ENCODE measurements at regions not wholly inside any gene's neighbourhood (a gene's known extent, or its start where the extent isn't known, plus 50 kb on each side); places are given as distances from the start of the nearest gene placed in this dataset.

DNA sequence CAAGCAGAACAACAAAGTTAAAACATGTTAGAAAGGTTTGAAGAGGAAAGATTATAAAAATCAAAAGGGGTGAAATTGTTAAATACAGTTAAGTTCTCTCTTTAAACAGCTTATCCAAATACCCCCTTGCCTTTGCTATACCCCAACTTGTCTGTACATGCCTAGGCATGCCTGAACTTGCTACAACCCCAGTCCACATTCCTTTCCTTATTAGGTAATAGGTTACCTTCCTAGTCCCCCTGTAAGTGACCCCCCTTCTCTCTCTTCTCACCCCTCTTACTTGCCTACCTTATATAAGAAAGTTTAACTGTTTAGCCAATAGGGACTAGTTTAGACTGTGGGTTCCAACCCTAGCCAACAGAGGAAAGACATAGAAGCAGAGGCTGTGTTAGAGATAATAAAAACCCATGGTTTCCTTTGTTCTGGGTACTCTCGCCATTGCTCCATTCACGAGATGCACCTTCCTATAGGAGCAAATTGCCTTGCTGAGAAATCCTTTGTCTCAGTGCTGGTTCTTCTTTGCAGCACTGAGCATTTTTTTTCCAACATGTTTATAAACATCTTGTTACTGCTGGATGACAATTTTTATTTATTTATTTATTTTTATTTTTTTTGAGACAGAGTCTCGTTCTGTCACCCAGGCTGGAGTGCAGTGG lies 282.2 kb upstream of the GALNT17 start:
- TF ChIP-seq CTCF (IDR thresholded peaks at IDR 0.05) (no peak), POLR2A (IDR thresholded peaks at IDR 0.05) (no peak), POLR2AphosphoS5 (IDR thresholded peaks at IDR 0.05) (no peak)
